Germinal center (tissue), 1 donor: ENCODE measurements at regions not wholly inside any gene's neighbourhood (a gene's known extent, or its start where the extent isn't known, plus 50 kb on each side); places are given as distances from the start of the nearest gene placed in this dataset.

Experiments used
- DNase-seq: peaks from one replicate; pipeline ENCODE4 v3.0.0; 2012; ENCODE audit warnings: mixed read lengths, low spot score

DNA sequence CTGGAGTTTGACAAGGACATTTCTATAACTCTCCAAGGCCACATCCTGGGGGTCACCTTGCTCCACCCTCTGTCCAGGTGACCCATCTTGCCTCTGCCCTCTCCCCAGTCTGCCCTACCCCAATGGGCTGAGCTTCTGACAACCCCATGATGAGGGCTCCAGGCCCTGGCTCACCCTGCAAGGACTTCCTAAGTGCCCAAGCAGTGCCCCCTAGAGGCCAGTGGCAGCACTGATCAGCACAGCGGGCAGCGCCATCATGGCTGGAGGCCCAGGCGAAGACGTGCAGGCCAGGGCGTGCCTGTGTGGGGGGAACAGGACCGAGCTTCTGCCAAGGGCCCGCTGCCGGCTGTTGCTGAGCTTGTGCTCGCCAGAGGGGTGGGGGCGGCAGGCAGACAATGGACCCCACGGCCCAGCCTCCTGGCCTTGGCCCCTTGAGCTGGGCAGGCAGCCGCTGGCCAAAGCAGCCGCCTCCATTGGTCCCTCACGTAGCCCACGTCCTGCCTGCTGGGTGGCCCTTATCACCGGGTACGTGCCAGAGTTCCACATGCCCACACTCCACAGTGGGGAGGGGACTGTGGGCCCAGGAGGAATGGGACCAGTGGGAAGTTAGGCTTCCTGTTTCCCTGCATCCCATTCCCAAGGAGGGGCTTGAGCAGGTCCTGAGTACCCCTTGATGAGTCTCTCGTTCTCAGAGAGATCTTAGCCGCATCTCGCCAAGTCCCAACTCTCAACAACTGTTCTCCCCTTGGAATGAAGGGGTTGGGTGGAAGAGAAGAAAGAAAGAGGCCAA is 64.3 kb downstream of the MRPL14 start:
- peak; percentile 35 for DNase-seq

DNA sequence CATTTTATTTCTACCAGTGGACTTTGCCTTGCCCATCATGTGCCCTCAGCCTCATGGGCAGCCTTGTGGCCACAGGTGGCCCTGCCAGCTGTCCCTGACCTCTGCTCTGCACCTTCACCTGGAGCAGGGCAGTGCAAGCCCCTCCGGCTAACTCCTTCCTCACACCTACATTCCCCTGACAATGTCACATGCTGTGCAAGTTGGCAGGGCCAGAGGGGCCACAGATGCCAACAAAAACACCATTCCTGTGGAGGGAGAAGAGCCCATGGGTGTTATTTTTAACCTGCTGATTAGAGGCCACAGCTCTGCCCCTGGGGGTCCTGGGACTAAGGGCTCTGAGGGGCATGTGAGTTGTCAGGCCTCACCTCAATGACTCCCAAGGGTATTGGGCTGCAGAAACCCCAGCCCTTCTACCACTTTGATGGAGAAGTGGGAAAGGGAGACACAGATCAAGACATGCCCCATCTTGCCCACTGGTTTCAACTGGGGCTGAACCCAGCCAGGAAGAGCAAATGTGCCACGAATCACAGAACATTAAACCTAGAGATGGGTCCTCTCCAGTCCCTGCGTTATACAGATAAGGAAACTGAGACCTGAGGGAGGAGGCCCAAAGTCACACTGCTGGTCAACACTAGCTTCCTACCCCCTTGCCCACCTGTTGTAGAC is 65.0 kb downstream of the MRPL14 start:
- DNase-seq, result no peak

DNA sequence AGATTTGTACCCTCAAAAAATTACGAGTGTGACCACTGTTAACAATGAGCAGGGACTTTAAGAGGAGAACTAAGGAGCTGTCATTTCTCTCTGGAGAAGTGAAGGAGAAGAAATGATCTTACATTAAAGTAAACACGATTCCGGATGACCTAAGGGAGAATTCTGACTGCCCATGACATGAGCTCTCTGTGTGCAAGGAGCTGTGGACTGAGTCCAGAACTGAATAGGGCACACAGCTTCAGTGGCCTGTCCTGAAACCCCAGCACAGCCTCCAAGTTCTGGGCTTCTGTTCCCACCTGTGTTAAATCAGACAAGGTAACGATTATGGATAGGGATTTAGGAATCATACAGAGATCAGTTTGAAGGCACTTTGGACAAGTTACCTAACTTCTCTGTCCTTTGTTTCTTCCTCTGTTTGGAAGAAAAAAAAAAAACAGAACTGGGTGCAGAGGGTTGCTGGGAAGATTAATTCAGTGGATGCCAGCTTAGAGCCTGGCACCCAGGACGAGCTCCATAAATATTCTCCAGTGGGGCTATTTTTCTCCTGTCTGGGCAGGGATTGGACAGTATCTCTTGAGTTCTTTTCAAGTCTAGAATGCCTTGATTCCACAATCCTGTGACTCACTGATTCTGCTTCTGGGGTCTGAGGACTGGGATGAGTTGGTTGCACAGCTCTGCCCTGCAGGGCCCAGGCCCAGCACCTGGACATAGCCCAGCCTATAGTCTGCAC is 65.7 kb downstream of the MRPL14 start:
- DNase-seq, result no peak

DNA sequence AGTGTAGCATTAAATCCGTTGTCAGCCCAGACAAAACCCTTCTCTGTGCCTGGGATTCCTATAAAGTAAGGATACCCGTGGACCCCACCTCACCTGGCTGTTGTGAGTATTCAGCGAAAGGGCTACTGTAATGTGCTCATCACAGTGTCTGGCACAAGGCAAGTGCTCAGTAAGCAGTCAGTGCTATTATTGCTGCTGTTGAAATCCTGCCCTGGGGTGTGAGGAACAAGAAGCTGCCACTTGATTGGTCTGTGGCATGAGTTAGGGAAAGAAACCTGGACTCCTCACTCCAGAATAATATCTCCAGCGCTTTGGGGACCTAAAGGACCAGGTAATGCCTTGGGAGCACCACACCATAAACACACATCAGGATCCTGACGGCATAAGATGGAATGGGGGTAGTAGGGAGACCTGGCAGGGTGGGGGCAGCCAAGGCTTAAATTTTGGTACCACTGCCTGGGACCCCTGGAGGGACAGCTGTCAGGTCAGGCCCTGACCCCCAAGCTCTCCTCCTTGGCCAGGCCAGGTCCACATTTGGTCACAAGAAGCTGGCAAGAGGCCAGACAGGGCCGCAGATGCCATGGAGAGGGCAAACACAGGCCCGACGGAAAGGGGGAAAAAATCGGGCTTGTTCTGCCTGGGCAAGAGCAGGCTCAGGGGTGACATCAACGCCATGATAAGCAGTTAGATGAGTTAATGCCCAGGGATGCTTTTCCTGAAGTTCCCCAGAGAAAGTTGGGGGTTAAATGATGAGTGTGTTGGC is 66.5 kb downstream of the MRPL14 start:
- DNase-seq, result no peak

DNA sequence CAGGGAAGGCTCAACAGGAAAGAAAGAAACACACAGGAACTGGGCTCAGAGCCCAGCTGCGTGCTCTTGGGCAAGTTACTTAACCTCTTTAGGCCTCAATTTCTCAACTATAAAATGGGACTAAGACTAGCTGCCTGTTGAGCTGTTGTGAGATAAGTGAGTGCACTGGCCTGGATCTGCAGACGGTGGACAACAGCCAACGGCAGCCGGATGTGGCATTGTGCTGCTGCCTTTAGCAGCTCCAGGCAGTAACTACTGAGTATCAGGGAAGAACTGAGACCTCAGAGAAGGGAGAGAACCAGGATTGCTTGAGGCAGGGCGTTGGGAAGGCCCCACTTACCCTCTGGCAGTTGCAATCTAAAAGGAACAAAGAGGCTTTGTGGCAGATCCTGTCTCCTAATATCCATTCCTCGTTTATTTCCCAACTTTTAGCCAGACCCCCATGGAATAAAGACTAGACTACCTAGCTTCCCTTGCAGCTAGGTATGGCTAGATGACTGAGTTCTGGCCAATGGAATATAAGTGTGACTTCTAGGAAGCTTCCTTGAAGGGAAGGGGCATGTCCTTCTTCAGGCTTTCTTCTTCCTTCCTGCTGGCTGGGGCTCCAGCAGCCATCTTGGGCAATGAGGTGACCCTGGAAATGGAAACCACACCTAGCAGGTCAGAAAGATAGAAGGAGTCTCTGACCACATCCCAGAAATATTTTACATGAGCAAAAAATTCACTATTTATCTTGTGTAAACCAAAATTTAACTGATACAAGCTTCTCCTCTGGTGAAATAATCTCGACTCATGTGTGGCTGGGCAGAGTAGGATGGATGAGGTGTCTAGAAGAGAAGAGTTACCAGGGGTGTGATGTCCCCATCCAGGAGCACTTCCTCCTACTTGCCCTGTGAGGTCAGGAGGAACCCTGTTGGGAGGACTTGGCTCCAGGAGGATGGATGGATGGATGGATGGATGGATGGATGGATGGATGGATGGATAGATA is 67.6 kb downstream of the MRPL14 start:
- DNase-seq, result no peak

DNA sequence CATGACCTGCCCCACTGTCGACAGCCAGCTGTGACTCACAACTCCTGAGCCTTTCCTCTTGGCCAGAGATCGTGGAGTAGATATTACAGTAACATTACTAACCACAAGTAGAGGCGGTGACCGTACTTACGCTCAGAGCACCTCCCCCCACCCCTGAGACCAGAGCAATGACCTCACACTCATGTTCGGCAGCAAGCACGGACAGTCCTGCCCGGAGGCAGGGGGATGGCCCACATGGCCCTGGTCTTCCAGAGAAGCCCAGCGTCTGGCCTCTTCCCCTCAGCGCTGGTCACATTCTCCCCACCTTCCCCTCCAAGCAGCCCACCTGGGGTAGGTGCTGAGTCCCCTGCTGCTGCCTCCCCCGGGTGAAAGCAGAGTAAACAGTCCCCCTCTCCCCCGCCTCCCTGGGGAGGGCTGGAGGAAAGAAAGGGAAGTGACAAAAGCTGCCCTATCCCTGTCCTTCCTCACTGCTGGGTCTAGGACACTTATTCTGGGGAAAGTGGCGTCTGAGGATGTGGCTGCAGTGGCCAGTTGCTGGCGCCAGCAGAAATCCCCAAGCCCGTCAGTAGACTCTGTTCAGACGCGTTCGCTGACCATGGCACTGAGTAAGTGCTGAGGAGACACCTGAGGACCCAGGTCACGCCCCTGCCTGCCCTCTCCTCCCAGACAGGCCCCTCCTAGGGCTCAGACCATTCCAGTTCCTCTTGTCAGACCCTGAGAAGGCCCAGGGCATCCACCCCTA is 68.5 kb downstream of the MRPL14 start:
- no peak for DNase-seq

DNA sequence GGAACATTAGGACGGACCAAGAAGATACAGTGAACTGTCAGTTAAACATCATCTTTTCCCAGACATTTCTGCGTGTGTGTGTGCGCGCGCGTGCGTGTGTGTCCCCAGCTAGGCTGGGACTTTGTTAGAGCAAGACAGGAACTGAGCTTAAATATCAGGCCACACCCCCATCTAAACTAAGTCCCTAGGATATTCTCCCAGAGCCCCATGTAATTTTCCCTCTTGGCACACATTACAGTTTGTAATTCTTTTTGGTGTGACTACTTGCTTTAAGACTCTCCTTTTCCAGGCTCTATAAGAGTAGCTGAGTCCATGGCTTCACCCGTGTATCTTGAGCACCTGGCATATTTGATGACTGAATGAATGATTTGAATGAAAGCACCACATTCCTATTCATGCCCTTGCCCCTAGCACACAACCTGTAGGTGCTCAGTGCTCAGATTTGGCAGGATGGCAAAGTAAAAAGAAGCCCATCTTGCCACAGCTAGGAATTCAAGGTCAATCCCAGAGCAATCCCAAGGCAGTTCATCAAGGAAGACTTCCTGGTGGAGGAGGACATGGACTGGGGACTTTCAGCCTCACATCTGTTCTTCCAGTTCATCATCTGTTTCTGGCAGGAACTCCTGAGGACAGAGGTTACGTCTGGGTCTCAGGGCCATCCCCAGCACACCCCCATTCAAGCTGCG is 69.2 kb downstream of the MRPL14 start:
- no peak for DNase-seq

DNA sequence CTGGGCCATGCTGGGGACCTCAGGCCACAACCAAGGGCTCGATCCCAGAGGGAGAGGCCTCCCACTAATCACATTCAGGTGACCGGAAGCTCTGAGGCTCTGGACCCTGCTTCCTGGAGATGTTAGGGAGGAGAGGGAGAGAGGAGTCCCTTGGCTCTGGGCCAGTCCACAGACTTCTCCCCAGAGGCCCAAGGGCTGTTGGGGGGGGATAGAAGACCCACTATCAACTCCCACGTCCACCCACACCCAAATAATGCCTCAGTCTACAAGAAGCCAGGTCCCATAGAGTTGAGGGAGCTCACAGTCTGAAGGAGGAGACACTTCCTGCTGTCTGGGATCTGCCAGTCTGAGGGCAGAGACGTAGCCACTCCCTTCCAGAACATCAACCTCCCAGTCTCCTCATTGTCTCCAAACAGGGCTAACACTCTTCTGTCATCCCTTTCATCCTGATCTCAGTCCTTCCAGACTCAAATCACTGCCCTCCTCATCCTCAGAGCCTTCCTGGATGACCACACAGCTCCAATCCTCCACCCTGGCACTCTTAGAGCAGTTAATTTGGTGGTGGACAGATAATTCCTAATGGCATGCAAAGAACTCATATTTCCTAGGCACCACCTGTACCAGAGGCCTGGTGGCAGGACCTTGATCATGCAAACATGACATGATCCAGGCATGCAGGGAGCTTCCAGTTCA is 69.9 kb downstream of the MRPL14 start:
- no peak for DNase-seq

DNA sequence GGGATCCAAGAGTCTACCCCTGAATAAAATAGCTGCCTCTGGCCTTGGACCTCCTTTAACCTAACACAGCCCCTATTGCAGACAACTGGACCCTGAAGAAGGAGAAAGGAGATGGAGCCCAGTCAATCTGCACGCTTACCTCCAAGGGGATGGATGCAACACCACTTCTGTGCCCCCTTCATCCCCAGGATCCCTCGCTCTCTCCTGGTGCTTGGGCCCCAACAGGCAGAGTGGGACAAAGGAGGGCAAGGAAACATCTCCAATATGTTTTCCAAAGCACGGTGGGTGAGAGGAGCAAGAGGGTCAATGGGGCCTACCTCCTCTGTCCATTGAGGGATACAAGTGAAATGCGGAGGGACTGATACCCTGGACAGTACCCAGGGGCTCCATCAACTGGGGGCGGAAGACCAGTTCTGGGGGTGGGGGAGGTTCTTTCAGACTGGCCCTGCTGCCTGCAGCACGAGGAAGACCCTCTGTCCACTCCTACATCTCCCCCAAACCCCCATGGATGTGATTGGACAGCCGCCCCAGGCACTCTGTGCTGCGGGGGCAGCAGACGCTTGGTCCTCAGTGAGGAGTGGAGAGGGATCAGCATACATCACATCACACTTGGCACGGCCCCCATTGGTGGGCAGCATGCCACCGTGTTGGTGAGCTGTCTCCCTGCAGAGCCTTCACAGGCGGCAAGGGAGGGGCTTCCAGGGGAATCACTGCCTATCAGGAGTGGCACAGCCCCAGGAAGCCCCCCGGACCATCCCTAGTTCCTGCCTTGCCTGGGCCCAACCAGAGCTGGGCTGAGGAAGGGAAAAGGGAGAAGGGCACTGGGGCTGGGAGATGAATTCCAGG is 70.6 kb downstream of the MRPL14 start:
- DNase-seq, result no peak

DNA sequence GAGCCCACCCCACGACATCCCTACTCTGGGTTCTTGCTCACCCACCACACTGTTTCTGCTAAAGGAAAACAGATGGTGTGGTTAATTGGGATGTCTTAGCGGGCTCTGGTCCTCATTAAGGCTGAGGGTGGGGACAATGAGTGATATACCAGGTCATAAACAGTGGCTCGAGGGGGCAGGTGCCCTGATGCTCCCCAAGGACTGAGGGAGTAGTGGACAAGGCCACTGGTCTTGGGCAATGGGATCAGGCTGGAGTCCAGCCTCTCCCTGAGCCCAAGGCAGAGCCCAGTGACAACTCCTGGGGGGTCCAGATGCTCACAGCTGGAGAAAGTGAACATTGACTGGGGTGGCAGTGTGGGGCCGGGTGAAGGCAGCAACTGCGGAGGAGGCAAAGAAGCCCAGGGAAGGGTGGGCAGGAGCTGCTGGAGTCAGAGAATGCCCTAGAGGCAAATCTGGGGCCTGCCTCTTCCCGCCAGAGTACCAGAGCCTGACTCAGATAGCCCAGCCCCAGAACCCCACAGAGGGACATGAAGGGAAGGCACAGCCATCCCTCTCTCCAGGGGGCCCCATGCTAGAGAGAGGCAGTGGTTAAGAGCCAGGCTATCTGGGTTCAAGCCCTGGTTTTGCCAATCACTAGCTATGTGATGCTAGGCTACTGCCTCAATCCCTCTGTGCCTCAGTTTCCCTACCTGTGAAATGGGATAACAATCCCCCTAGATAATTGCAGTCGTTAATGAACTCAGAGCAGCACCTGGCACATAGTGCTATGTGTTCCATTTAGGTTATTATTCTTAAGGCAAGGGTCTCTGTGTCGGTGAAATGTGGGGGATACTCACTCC is 72.3 kb downstream of the MRPL14 start:
- no peak for DNase-seq

DNA sequence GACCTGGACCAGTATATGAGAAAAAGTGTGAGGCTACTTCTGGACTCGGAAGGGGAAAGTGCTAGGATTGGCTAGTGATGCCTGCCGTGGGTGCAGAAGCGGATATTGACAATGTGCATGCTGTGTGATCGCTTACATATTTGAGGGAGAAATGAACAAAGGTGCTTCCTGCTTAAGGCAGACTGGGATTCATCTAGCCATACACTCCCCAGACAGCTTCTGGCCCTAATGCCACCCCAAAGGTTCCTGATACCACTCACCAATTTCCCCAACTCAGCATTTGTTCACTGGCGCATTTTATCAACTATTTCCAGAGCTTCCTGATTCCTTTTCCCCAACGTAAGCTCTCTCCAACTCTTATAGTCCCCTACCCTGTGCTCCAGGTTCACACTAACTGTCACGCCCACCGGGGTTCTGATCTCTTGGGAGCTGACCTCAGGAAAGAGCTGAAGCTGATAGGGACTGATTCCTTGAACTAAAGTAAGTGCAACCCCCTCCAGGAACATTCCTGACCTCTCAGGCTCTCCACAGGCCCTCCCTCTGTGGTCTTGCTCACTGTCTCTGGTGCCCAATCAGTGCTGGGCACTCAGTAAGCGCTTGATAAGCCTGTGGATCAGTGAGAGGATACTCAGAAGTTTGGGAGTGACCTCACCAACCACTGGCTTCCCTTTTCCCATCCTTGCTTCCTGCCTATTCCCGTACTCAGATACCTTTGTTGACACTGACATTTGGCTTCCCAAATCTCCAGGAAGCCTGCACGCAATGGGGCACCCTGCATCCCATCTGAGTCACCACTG is 73.3 kb downstream of the MRPL14 start:
- no peak for DNase-seq

DNA sequence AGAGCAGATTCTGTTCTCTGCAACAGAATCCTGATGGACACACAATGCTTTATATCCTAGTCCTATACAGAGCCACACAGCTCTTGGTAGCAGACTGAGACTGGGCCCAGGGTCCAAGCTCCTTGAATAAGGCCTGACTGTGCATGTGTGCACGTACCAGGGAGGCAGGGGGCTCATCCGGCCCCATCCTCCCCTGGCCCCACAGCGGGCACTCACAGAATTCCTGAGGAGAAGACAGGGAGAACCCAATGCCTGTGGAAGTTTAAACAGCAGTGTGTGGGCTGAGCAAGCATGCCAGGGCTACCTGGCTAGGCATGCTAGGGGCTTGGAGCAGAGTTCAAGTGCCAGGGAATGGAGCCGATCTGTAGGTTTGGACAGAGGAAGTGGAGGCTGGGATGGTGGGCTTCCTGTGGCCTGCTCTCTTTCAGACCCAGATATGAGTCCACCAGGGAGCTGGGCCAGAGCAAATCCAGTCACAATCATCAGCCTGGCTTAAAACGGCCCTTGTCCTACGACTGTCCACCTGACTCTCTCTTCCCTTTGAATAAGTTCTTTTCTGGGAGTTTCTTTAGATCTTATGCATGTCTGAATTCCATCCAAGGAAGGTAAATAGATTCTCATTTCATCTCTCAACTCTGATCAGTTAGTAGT is 74.0 kb downstream of the MRPL14 start:
- DNase-seq, result no peak

DNA sequence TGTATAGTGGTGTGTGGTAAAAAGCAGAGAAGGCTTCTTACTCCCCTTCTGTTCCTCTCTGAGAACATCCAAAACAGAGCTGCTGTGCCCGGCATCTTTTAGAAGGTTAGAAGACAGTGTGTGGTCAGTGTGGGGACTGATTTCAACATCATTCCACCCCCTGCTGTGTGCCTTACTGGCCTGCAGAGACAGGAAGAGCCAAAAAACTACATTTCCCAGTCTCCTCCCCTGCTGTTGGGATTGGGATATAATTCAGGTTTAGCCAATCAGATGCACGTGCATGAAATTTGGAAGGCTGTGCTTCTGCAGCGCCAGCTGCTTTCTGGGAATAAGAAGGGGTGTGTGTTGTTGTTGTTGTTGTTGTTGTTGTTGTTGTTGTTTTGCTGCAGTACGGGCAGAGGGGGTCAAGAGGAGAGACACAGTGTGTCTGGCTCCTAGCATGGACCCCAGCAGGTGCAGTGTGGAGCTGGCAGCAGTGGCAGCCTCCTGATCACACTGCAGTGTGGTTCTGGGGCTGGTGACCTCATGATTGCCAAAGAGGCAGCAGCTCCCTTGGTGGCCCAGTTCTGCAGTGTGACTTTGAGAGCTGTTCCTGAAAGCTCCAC is 74.7 kb downstream of the MRPL14 start:
- no peak for DNase-seq

DNA sequence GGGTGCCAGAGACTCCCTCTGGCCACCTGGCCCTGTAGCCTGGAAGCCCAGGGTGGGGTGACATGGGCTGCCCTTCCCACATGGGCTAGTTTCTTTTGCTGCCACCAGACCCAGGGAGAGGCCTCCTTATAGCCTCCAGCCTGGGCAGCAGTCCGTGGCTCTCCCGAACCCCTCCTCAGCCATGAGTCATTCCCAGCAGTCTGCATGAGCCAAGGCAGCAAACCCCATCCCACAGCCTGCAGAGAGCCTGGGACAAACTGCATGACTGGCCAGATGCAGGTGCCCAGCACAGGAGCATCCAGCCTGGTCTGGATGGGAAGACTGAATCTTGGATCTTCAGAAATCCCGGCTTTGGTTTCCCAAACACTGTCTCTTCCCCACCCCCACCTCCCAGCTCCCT is 75.7 kb downstream of the MRPL14 start:
- no peak for DNase-seq

DNA sequence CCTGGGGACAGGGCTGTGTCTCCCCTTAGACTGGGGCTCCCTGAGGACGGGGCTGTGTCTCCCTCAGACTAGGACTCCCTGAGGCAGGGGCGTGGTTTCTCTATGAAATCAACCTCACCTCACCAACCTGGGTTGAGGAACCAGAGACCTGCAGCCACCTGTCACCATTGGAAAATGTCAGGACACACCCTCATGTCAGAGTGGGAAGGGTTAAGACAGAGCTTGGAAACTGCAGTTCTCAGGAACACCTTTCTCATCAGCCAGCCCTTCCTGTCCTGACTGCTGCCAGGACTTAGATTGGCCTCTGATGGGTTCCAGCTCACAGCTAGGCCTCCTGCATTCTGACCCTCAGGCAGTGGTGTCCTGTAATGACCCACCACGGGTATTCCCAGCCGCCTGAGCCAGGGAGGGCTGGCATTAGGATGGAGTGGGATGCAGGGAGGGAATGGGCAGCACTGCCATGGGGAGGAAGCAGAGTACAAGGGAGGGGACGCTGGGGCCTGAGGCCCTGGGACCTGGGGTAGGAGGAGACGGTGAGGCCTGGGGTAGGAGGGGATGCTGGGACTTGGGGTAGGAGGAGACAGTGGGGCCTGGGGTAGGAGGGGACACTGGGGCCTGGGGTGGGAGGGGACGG is 76.3 kb downstream of the MRPL14 start:
- no peak for DNase-seq
